GM18870 (cell line): ENCODE measurements at regions not wholly inside any gene's neighbourhood (a gene's known extent, or its start where the extent isn't known, plus 50 kb on each side); places are given as distances from the start of the nearest gene placed in this dataset.
A peak's percentile ranks its signal among the peaks of the same experiment; 100 is the strongest.
"Not testable (repeated sequence)": the region's sequence is repeated elsewhere in the genome, so short reads cannot be mapped to it uniquely, and the experiment has no call there.

Experiments used
- ATAC-seq: cut with Tn5 transposase; IDR thresholded peaks from one replicate; pipeline ENCODE4 v1.9.1; 2021; ENCODE audit warnings: moderate library complexity; ENCODE audit not compliant: unreplicated experiment

GRCh38 chrX:84267432-84267831 is 79.4 kb upstream of the RPS6KA6 start:
- not testable (repeated sequence) for ATAC-seq

DNA sequence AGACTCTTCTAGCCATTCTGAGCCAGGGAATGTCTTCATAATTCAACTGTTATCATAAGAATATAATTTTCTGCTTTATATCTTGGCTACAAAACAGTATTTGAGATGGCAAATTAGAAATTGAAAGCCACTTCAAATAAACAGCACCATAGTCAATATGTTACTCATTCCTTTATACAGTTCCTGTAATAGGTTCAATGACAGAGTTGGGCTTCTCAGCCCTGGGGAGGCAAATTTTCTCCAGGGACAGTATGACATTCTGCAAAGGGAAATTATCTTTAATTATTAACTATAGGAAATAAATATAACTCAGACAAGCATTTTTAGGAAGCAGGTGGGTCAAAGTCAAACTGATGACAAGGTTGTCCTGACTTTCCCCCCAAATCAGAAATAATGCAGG is 71.9 kb upstream of the RPS6KA6 start:
- no peak for ATAC-seq

- peak; percentile 55 for ATAC-seq
These were observed 70.7 kb upstream of the RPS6KA6 start for GRCh38 chrX:84258708-84259107.

DNA sequence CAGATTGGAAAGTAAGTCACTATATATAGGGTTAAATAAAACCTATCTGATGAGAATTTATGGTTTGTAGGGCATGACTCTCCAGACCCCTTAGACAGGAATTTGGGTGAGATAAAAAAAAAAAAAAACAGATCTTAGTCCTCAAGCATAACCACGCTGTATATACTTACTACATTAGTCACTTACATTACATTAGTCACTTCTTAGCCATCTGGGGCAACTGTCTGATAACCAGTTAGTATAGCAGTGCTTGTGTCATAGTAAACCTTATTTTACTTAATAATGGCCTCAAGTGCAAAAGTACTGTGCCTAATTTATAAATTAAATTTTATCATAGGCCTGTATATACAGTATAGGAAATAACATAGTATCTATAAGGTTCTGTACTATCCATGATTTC is 60.2 kb upstream of the RPS6KA6 start:
- ATAC-seq = no peak

GRCh38 chrX:84240848-84241565 is 53.0 kb upstream of the RPS6KA6 start:
- no peak for ATAC-seq
